ENCODE measurements at regions not wholly inside any gene's neighbourhood (a gene's known extent, or its start where the extent isn't known, plus 50 kb on each side); places are given as distances from the start of the nearest gene placed in this dataset.

- intact Hi-C loops (cut with micrococcal nuclease; ENCODE audit: unreplicated experiment) (no loop called here), in situ Hi-C loops (cut with HindIII; ENCODE audit: low pct_unique_long_range_greater_than_20kb, low sequenced_read_pairs) (no loop called here)
- CTCF ChIA-PET, result no interaction called here
- no peak for TF ChIP-seq CTCF (IDR thresholded peaks at IDR 0.05)
- BruUV-seq (replicated peaks), result no TSS peak
- no peaks in the 10 kb centered on the region for H3K4me1 ChIP-seq (ENCODE audit: control insufficient read depth, insufficient read depth, low read length)
- no peaks in the 10 kb centered on the region for H3K27me3 ChIP-seq (ENCODE audit: control insufficient read depth, insufficient read depth, low read length)
- POLR2A ChIA-PET, result no interaction called here
- no peak overlapping the region for H3K27ac ChIP-seq (ENCODE audit: low read length)
- ATAC-seq, result no peak
- no peak overlapping the region for H3K4me3 ChIP-seq (ENCODE audit: low read depth in 2 of 2, low read length in 2 of 2)
- DNase-seq (ENCODE audit: low read depth, low spot score), result no peak
- H3K36me3 ChIP-seq (ENCODE audit: control insufficient read depth, insufficient read depth, low read length), result no peaks in the 10 kb centered on the region
- H3K9me3 ChIP-seq (ENCODE audit: control insufficient read depth, insufficient read depth, low read depth, low read length), result no peaks in the 10 kb centered on the region
These were observed 305.9 kb upstream of the PROX1 start for GRCh38 chr1:213681788-213682340.

- DNase-seq (ENCODE audit: low read depth, low spot score) (no peak), ATAC-seq (no peak)
- Histone ChIP-seq H3K27me3 (ENCODE audit: control insufficient read depth, insufficient read depth, low read length) (no peaks in the 10 kb centered on the region), H3K27ac (ENCODE audit: low read length) (no peak overlapping the region), H3K9me3 (ENCODE audit: control insufficient read depth, insufficient read depth, low read depth, low read length) (no peaks in the 10 kb centered on the region), H3K4me1 (ENCODE audit: control insufficient read depth, insufficient read depth, low read length) (no peaks in the 10 kb centered on the region), H3K4me3 (ENCODE audit: low read depth in 2 of 2, low read length in 2 of 2) (no peak overlapping the region), H3K36me3 (ENCODE audit: control insufficient read depth, insufficient read depth, low read length) (no peaks in the 10 kb centered on the region)
- ChIA-PET POLR2A (no interaction called here), CTCF (no interaction called here)
- in situ Hi-C loops (cut with HindIII; ENCODE audit: low pct_unique_long_range_greater_than_20kb, low sequenced_read_pairs) (no loop called here), intact Hi-C loops (cut with micrococcal nuclease; ENCODE audit: unreplicated experiment) (no loop called here)
- TF ChIP-seq CTCF (IDR thresholded peaks at IDR 0.05) (no peak), POLR2AphosphoS5 (IDR thresholded peaks at IDR 0.05; ENCODE audit: low read depth, low read length) (no peak), TCF7L2 (IDR thresholded peaks at IDR 0.05; ENCODE audit: low read depth, low read length) (no peak), SIN3A (IDR thresholded peaks at IDR 0.05; ENCODE audit: borderline replicate concordance, insufficient read depth, low read depth, low read length) (no peak)
- TF ChIP-seq, protein P1, sequence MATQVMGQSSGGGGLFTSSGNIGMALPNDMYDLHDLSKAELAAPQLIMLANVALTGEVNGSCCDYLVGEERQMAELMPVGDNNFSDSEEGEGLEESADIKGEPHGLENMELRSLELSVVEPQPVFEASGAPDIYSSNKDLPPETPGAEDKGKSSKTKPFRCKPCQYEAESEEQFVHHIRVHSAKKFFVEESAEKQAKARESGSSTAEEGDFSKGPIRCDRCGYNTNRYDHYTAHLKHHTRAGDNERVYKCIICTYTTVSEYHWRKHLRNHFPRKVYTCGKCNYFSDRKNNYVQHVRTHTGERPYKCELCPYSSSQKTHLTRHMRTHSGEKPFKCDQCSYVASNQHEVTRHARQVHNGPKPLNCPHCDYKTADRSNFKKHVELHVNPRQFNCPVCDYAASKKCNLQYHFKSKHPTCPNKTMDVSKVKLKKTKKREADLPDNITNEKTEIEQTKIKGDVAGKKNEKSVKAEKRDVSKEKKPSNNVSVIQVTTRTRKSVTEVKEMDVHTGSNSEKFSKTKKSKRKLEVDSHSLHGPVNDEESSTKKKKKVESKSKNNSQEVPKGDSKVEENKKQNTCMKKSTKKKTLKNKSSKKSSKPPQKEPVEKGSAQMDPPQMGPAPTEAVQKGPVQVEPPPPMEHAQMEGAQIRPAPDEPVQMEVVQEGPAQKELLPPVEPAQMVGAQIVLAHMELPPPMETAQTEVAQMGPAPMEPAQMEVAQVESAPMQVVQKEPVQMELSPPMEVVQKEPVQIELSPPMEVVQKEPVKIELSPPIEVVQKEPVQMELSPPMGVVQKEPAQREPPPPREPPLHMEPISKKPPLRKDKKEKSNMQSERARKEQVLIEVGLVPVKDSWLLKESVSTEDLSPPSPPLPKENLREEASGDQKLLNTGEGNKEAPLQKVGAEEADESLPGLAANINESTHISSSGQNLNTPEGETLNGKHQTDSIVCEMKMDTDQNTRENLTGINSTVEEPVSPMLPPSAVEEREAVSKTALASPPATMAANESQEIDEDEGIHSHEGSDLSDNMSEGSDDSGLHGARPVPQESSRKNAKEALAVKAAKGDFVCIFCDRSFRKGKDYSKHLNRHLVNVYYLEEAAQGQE (IDR thresholded peaks at IDR 0.05; ENCODE audit: insufficient read depth in 1 of 2, low read depth in 2 of 2, low read length in 1 of 2), result no peak
- no TSS peak for BruUV-seq (replicated peaks)
These were observed 304.2 kb upstream of the PROX1 start for GRCh38 chr1:213683529-213683928.

DNA sequence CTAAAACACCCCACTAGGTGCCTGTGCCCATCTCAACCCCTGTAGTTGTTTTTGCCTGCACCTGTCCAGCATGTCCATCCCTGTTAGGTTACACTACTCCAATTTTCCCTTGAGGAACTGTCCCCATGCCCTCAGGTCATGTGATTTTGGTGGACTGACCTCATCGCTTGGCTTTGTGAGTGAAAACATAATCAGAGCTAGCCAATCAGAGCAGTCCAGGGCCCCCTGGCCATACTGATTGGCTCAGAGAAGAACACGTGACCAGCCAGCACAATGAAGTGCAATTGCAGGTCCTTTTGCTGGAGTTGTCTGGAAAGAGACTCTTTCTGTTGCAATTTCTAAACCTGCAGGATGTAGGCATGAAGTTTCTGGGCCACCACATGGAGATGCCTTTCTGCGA, 303.3 kb upstream of the PROX1 start:
- no peak for DNase-seq (ENCODE audit: low read depth, low spot score)
- POLR2A ChIA-PET, result no interaction called here
- no peak overlapping the region for H3K4me3 ChIP-seq (ENCODE audit: low read depth in 2 of 2, low read length in 2 of 2)
- BruUV-seq (replicated peaks), result no TSS peak
- H3K9me3 ChIP-seq (ENCODE audit: control insufficient read depth, insufficient read depth, low read depth, low read length), result no peaks in the 10 kb centered on the region
- TF ChIP-seq CTCF (IDR thresholded peaks at IDR 0.05) (no peak), TCF7L2 (IDR thresholded peaks at IDR 0.05; ENCODE audit: low read depth, low read length) (no peak), SIN3A (IDR thresholded peaks at IDR 0.05; ENCODE audit: borderline replicate concordance, insufficient read depth, low read depth, low read length) (no peak), POLR2AphosphoS5 (IDR thresholded peaks at IDR 0.05; ENCODE audit: low read depth, low read length) (no peak)
- TF ChIP-seq, protein P1 (IDR thresholded peaks at IDR 0.05; ENCODE audit: insufficient read depth in 1 of 2, low read depth in 2 of 2, low read length in 1 of 2), result no peak
- H3K4me1 ChIP-seq (ENCODE audit: control insufficient read depth, insufficient read depth, low read length), result no peaks in the 10 kb centered on the region
- H3K27ac ChIP-seq (ENCODE audit: low read length), result no peak overlapping the region
- H3K36me3 ChIP-seq (ENCODE audit: control insufficient read depth, insufficient read depth, low read length), result no peaks in the 10 kb centered on the region
- H3K27me3 ChIP-seq (ENCODE audit: control insufficient read depth, insufficient read depth, low read length), result no peaks in the 10 kb centered on the region
- CTCF ChIA-PET, result no interaction called here
- intact Hi-C loops (cut with micrococcal nuclease; ENCODE audit: unreplicated experiment) (no loop called here), in situ Hi-C loops (cut with HindIII; ENCODE audit: low pct_unique_long_range_greater_than_20kb, low sequenced_read_pairs) (no loop called here)
- ATAC-seq, result no peak

Data from Panc1 (cell line).